ENCODE measurements at regions not wholly inside any gene's neighbourhood (a gene's known extent, or its start where the extent isn't known, plus 50 kb on each side); places are given as distances from the start of the nearest gene placed in this dataset.

DNA sequence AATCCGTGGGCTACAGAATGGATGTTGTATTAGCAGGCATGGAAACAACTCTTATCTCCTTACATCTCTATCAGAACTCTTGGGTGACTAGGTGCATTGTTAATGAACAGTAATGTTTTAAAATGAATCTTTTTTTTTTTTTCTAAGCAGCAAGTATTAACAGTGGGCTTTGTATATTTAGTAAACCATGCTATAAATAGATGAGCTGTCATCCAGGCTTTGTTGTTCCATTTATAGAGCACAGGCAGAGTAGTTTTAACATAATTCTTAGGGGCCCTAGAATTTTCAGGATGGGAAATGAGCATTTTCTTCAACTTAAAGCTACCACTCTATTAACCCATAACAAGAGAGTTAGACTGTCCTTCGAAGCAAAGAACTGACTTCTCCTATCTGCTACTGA is 233.7 kb upstream of the ADAMTSL1 start:
- no peak overlapping the region for H3K27ac ChIP-seq
- H3K27me3 ChIP-seq = no peaks in the 10 kb centered on the region
- intact Hi-C loops (cut with DNase I) = no loop called here
- DNase-seq = no peak
- 32 to 40% methylated on average over 2 of the region's 2 CpGs for WGBS, 2 donors
- no peak for TF ChIP-seq POLR2A (IDR thresholded peaks at IDR 0.05)
- TF ChIP-seq, protein P1, sequence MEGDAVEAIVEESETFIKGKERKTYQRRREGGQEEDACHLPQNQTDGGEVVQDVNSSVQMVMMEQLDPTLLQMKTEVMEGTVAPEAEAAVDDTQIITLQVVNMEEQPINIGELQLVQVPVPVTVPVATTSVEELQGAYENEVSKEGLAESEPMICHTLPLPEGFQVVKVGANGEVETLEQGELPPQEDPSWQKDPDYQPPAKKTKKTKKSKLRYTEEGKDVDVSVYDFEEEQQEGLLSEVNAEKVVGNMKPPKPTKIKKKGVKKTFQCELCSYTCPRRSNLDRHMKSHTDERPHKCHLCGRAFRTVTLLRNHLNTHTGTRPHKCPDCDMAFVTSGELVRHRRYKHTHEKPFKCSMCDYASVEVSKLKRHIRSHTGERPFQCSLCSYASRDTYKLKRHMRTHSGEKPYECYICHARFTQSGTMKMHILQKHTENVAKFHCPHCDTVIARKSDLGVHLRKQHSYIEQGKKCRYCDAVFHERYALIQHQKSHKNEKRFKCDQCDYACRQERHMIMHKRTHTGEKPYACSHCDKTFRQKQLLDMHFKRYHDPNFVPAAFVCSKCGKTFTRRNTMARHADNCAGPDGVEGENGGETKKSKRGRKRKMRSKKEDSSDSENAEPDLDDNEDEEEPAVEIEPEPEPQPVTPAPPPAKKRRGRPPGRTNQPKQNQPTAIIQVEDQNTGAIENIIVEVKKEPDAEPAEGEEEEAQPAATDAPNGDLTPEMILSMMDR (IDR thresholded peaks at IDR 0.05) = no peak
- H3K4me1 ChIP-seq = peaks cover 0 to 3% (median 0%) of the 10 kb centered on the region in 3 donors
- no peak overlapping the region for H3K4me3 ChIP-seq
- no peaks in the 10 kb centered on the region for H3K9me3 ChIP-seq
- H3K36me3 ChIP-seq = no peaks in the 10 kb centered on the region

DNA sequence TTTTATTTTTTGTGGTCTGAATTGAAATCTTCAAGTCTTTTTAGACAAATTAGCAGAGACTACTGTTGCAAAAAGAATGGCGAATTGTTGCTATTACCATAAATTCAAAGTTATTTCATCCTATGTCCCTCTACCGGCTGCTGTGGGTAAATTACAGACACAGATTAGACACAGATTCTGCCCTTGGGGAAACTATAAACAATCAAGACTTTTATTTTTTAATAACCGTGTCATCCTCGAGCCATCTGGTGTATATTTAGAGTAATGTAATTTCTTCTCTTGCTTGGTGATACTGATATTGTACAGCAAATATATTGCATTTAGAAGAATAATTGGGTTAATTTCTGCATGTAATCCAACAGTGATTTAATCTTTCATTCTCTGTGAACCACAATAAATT is 228.0 kb upstream of the ADAMTSL1 start:
- 72 to 78% methylated on average over 4 of the region's 4 CpGs for WGBS, 2 donors
- no peaks in the 10 kb centered on the region for H3K27me3 ChIP-seq
- no peak overlapping the region for H3K27ac ChIP-seq
- no peaks in the 10 kb centered on the region for H3K36me3 ChIP-seq
- TF ChIP-seq, protein P1 (IDR thresholded peaks at IDR 0.05) = no peak
- no peak for TF ChIP-seq POLR2A (IDR thresholded peaks at IDR 0.05)
- no peaks in the 10 kb centered on the region for H3K4me1 ChIP-seq
- no peaks in the 10 kb centered on the region for H3K9me3 ChIP-seq
- intact Hi-C loops (cut with DNase I) = no loop called here
- DNase-seq = no peak
- no peak overlapping the region for H3K4me3 ChIP-seq

DNA sequence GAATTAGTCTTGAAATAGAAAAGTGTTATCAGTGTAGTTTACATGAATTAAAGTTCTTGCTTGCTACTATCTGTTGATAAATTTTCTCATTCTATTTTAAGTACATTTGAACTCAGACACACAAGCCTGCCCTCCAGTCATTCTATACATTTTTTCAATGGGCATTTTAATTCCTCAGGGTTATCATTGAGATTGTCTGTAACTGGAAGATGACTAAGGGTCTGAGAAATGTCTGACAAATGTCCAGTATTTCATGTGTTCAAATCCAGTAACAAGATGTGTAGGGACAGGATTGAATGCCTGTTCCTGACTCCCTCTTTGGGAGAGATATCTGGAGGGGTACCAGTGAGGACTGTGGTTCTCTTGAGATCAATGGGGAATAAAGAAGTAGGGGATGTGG is 223.9 kb upstream of the ADAMTSL1 start:
- Histone ChIP-seq H3K4me3 (no peak overlapping the region), H3K9me3 (no peaks in the 10 kb centered on the region), H3K27me3 (no peaks in the 10 kb centered on the region), H3K4me1 (no peaks in the 10 kb centered on the region), H3K27ac (no peak overlapping the region), H3K36me3 (no peaks in the 10 kb centered on the region)
- TF ChIP-seq POLR2A (IDR thresholded peaks at IDR 0.05) = no peak
- TF ChIP-seq, protein P1 (IDR thresholded peaks at IDR 0.05) = no peak
- DNase-seq = no peak
- intact Hi-C loops (cut with DNase I) = loop anchor here (10.0 kb wide), 1 partner anchor 765 kb away; no protein-coding TSS in a partner anchor

DNA sequence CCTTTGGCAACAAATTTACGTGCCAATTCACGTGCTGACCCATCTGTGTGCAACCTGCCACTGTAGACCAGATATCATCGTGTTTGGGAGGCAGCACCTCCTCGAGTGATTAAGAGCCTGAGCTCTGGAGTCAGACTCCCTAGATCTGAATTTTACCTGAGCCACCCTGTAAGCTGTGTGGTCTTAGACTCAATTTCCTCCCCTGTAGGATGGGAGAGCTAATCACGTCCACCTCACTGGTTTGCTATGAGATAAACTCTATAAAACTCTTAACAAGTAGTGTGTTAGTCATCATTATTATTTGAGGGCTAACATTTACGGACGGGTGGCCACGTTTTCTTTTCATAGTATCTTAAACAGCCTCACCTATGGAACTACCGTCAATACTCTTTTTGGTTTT is 220.0 kb upstream of the ADAMTSL1 start:
- H3K4me1 ChIP-seq = no peaks in the 10 kb centered on the region
- no peaks in the 10 kb centered on the region for H3K36me3 ChIP-seq
- WGBS, 2 donors = 82 to 88% methylated on average over 9 of the region's 9 CpGs
- intact Hi-C loops (cut with DNase I) = loop anchor here (10.0 kb wide), 1 partner anchor 761 kb away; no protein-coding TSS in a partner anchor
- TF ChIP-seq, protein P1 (IDR thresholded peaks at IDR 0.05) = no peak
- TF ChIP-seq POLR2A (IDR thresholded peaks at IDR 0.05) = no peak
- H3K4me3 ChIP-seq = no peak overlapping the region
- DNase-seq = no peak
- no peaks in the 10 kb centered on the region for H3K9me3 ChIP-seq
- H3K27me3 ChIP-seq = no peaks in the 10 kb centered on the region
- H3K27ac ChIP-seq = no peak overlapping the region

DNA sequence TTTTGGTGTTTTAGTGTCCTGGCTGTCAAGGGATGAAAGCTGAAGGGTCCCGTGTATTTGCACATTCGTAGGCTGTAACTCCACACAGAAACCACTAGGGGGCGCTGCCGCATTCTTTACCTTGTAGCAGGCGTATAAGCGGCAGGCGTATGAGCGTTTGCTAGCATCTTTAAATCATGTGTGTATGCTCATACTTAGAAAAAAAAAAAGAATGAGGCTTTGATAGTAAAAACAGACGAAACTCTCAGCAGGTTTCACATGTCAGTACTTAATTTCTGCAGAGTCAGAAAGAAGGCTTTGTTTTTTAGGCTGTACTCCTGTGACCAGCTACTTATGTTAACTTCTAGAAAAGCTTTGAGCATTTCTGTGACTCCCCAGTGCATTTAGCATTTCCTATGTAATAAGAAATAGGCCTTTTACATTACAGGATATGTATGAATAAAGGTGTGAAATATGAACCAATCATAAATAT is 218.8 kb upstream of the ADAMTSL1 start:
- no peak overlapping the region for H3K27ac ChIP-seq
- TF ChIP-seq POLR2A (IDR thresholded peaks at IDR 0.05) = no peak
- TF ChIP-seq, protein P1 (IDR thresholded peaks at IDR 0.05) = peak; percentile 69 to 96 (median 91)
- no peaks in the 10 kb centered on the region for H3K27me3 ChIP-seq
- H3K36me3 ChIP-seq = no peaks in the 10 kb centered on the region
- no peaks in the 10 kb centered on the region for H3K9me3 ChIP-seq
- no peaks in the 10 kb centered on the region for H3K4me1 ChIP-seq
- peak; percentile 9 for DNase-seq
- WGBS, 2 donors = 1% methylated on average over 9 of the region's 9 CpGs
- H3K4me3 ChIP-seq = no peak overlapping the region
- intact Hi-C loops (cut with DNase I) = loop anchor here (10.0 kb wide), 1 partner anchor 760 kb away; no protein-coding TSS in a partner anchor

Measured in esophagus squamous epithelium (tissue), 5 donors.